DOHH2 (cell line): ENCODE measurements at regions not wholly inside any gene's neighbourhood (a gene's known extent, or its start where the extent isn't known, plus 50 kb on each side); places are given as distances from the start of the nearest gene placed in this dataset.

Experiments used
- CTCF ChIP-seq: fragments of 200-600 bp; sonication (generic); IDR thresholded peaks from one replicate; pipeline ENCODE4 v1.5.1; 2014; ENCODE audit warnings: antibody characterized with exemption, mild to moderate bottlenecking, low read depth, low read length; ENCODE audit not compliant: poor library complexity, severe bottlenecking
- EZH2phosphoT487 ChIP-seq: fragments of 200-600 bp; sonication (generic); IDR thresholded peaks from 2 replicates; pipeline ENCODE4 v1.6.1; 2017; ENCODE audit warnings: borderline replicate concordance, mild to moderate bottlenecking, antibody characterized with exemption, low read length, moderate library complexity, mixed read lengths

GRCh38 chr3:72299823-72300222 is 514.9 kb upstream of the PROK2 start:
- TF ChIP-seq CTCF (no peak), EZH2phosphoT487 (no peak)
